Panc1 (cell line): ENCODE measurements at regions not wholly inside any gene's neighbourhood (a gene's known extent, or its start where the extent isn't known, plus 50 kb on each side); places are given as distances from the start of the nearest gene placed in this dataset.

Experiments used
- ATAC-seq: fragments of 200-7000 bp; cut with Tn5 transposase; 2 replicates; pipeline ENCODE4 v1.9.1; 2020; ENCODE audit warnings: mild to moderate bottlenecking, moderate library complexity
- BruUV-seq: library from RNA; stranded (reverse); fragments of 400-500 nt; replicated peaks from 2 replicates; lab custom pipeline; 2021; lab: Mats Ljungman, UMichigan
- CTCF ChIA-PET: fragments of 300-600 bp; sonication (Branson Sonifier 250); formaldehyde crosslinking; loops from one replicate; lab custom pipeline; 2022; ENCODE audit warnings: antibody characterized with exemption; lab: Charles Lee
- POLR2A ChIA-PET: fragments of 300-600 bp; sonication (Branson Sonifier 250); formaldehyde crosslinking; loops from one replicate; lab custom pipeline; 2022; ENCODE audit warnings: antibody characterized with exemption; lab: Charles Lee
- DNase-seq: peaks from one replicate; pipeline ENCODE4 v3.0.0-alpha.2; 2010; ENCODE audit warnings: low read depth, low spot score
- H3K27ac ChIP-seq: 2 replicates; pipeline ENCODE4 v1.5.1; 2011; ENCODE audit warnings: mild to moderate bottlenecking, low read length, inconsistent platforms
- H3K27me3 ChIP-seq: fragments of 200-500 bp; sonication (Bioruptor generic); 2 replicates; pipeline ENCODE4 v1.6.0; 2014; ENCODE audit warnings: low read length, inconsistent platforms; ENCODE audit not compliant: control insufficient read depth, insufficient read depth
- H3K36me3 ChIP-seq: fragments of 200-500 bp; sonication (Bioruptor generic); 2 replicates; pipeline ENCODE4 v1.5.1; 2014; ENCODE audit warnings: inconsistent platforms, mild to moderate bottlenecking, low read length, moderate library complexity; ENCODE audit not compliant: control insufficient read depth, insufficient read depth
- H3K4me1 ChIP-seq: 2 replicates; pipeline ENCODE4 v1.5.1; 2011; ENCODE audit warnings: inconsistent platforms, mild to moderate bottlenecking, low read length, moderate library complexity; ENCODE audit not compliant: control insufficient read depth, insufficient read depth
- H3K4me3 ChIP-seq, 2 experiments: 2 replicates each; pipeline ENCODE4 v1.5.1; 2011 to 2012; ENCODE audit warnings: low read depth in 2 of 2, low read length in 2 of 2, mild to moderate bottlenecking in 2 of 2, inconsistent platforms in 1 of 2, moderate library complexity in 1 of 2
- H3K9me3 ChIP-seq: fragments of 200-500 bp; sonication (Bioruptor generic); 2 replicates; pipeline ENCODE4 v1.5.1; 2014; ENCODE audit warnings: low read depth, mild to moderate bottlenecking, inconsistent platforms, low read length, moderate library complexity; ENCODE audit not compliant: control insufficient read depth, insufficient read depth
- CTCF ChIP-seq: fragments of 450-650 bp; IDR thresholded peaks from 2 replicates; pipeline ENCODE4 v1.5.1; 2017; ENCODE audit warnings: mild to moderate bottlenecking
- POLR2AphosphoS5 ChIP-seq: IDR thresholded peaks from 2 replicates; pipeline ENCODE4 v1.6.1; 2012; ENCODE audit warnings: mild to moderate bottlenecking, low read depth, low read length, moderate library complexity
- REST ChIP-seq, 2 experiments: IDR thresholded peaks; 2 replicates each; pipeline ENCODE4 v1.6.1; 2011 to 2012; ENCODE audit warnings: low read depth in 2 of 2, control low read depth in 1 of 2, low read length in 1 of 2, mild to moderate bottlenecking in 1 of 2, moderate library complexity in 1 of 2; ENCODE audit not compliant: insufficient read depth in 1 of 2
- SIN3A ChIP-seq: IDR thresholded peaks from 2 replicates; pipeline ENCODE4 v1.6.1; 2012; ENCODE audit warnings: low read depth, mild to moderate bottlenecking, low read length, moderate library complexity, borderline replicate concordance; ENCODE audit not compliant: insufficient read depth
- TCF7L2 ChIP-seq: IDR thresholded peaks from 2 replicates; pipeline ENCODE4 v1.6.1; 2011; ENCODE audit warnings: mild to moderate bottlenecking, low read depth, low read length, inconsistent platforms
- in situ Hi-C: cut with HindIII; loops from 2 replicates; pipeline ENCODE4 v1.10.0; 2016; ENCODE audit warnings: low sequenced_read_pairs, low pct_unique_long_range_greater_than_20kb
- intact Hi-C: fragments of 100-400 bp; cut with micrococcal nuclease; formaldehyde crosslinking; loops from one replicate; pipeline ENCODE4 v1.10.0; 2022; ENCODE audit not compliant: unreplicated experiment

GRCh38 chr22:34113381-34113780, 193.1 kb upstream of the LARGE1 start:
- no peaks in the 10 kb centered on the region for H3K27me3 ChIP-seq
- H3K36me3 ChIP-seq: no peaks in the 10 kb centered on the region
- no TSS peak for BruUV-seq
- ChIA-PET CTCF (no interaction called here), POLR2A (no interaction called here)
- ATAC-seq: no peak
- in situ Hi-C loops: no loop called here
- intact Hi-C loops: no loop called here
- H3K27ac ChIP-seq: no peak overlapping the region
- H3K4me1 ChIP-seq: no peaks in the 10 kb centered on the region
- H3K9me3 ChIP-seq: no peaks in the 10 kb centered on the region
- H3K4me3 ChIP-seq: no peak overlapping the region
- no peak for TF ChIP-seq TCF7L2
- no peak for TF ChIP-seq POLR2AphosphoS5
- no peak for TF ChIP-seq REST (IDR thresholded peaks at IDR 0.05; ENCODE audit: insufficient read depth in 1 of 2, low read depth in 2 of 2, low read length in 1 of 2)
- no peak for DNase-seq

- DNase-seq (no peak), ATAC-seq (no peak)
- Histone ChIP-seq H3K27me3 (no peaks in the 10 kb centered on the region), H3K4me1 (no peaks in the 10 kb centered on the region), H3K9me3 (no peaks in the 10 kb centered on the region; the same call in 1 of the 2 replicates), H3K4me3 (no peak overlapping the region), H3K27ac (no peak overlapping the region), H3K36me3 (no peaks in the 10 kb centered on the region)
- BruUV-seq: no TSS peak
- intact Hi-C loops: no loop called here
- TF ChIP-seq CTCF (no peak), REST (IDR thresholded peaks at IDR 0.05; ENCODE audit: insufficient read depth in 1 of 2, low read depth in 2 of 2, low read length in 1 of 2) (no peak), TCF7L2 (no peak), SIN3A (no peak), POLR2AphosphoS5 (no peak)
- ChIA-PET CTCF (no interaction called here), POLR2A (no interaction called here)
- in situ Hi-C loops: no loop called here
Observed at GRCh38 chr22:34114406-34114805, 194.1 kb upstream of the LARGE1 start.
